ENCODE measurements at regions not wholly inside any gene's neighbourhood (a gene's known extent, or its start where the extent isn't known, plus 50 kb on each side); places are given as distances from the start of the nearest gene placed in this dataset.

DNA sequence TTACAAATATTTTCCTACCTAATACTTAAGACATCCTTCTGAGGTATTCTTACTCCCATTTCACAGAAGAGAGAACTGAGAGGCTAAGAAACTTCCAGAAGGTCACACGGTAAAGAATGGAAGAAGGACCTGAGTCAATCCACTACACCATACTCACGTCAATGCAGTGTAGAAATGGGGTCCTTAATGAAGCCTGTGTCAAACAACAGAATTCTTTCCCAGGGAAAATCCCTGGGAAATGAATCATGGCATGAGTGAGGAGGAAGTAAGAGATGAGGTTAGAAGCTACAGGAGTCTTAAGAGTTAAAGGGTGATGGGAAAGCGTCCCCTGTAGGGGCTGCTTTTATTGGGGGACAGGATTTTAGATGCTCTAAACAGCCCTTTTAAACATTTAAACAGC is 147.9 kb downstream of the C11orf91 start:
- DNase-seq (ENCODE audit: low read depth) = no peak
- H3K4me3 ChIP-seq (ENCODE audit: low read length) = no peak overlapping the region
- TF ChIP-seq, protein P1, sequence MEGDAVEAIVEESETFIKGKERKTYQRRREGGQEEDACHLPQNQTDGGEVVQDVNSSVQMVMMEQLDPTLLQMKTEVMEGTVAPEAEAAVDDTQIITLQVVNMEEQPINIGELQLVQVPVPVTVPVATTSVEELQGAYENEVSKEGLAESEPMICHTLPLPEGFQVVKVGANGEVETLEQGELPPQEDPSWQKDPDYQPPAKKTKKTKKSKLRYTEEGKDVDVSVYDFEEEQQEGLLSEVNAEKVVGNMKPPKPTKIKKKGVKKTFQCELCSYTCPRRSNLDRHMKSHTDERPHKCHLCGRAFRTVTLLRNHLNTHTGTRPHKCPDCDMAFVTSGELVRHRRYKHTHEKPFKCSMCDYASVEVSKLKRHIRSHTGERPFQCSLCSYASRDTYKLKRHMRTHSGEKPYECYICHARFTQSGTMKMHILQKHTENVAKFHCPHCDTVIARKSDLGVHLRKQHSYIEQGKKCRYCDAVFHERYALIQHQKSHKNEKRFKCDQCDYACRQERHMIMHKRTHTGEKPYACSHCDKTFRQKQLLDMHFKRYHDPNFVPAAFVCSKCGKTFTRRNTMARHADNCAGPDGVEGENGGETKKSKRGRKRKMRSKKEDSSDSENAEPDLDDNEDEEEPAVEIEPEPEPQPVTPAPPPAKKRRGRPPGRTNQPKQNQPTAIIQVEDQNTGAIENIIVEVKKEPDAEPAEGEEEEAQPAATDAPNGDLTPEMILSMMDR (conservative IDR thresholded peaks at IDR 0.05; ENCODE audit: low read depth, low read length) = no peak

DNA sequence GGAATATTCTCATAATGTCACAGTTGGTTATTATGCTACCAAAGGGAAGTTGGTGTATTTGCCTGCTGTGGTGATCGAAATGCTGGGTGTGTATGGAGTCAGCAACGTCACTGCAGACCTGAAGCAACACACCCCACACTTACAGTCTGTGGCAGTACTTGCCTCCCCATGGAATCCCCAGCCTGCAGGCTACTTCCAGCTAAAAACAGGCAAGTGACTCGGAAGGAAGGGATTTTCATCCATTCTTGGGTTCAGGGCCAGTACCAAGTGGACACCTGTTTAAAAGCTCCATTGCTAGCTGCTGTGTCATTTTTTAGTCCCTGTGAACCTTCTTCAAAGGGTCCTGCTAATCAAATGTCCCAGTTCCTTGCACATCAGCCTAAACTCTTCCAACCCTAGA is 149.6 kb downstream of the C11orf91 start:
- no peak for DNase-seq (ENCODE audit: low read depth)
- TF ChIP-seq, protein P1 (conservative IDR thresholded peaks at IDR 0.05; ENCODE audit: low read depth, low read length) = no peak

DNA sequence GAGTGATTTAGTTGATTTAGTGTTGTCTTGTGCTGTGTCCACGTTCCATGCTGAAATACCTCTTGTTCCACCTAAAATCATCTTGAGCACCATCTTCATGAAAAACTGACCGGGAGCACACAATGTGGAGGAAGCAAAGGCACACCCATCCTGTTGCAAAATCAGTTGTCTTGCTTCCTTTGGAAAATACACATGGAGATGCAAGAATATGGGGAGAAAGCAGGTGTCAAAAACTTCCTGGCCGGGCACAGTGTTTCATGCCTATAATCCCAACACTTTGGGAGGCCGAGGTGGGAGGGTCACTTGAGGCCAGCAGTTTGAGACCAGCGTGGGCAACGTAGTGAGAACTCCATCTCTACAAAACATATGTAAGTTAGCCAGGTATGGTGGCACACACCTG is 151.1 kb downstream of the C11orf91 start:
- H3K4me3 ChIP-seq (ENCODE audit: low read length) = no peak overlapping the region
- DNase-seq (ENCODE audit: low read depth) = no peak
- TF ChIP-seq, protein P1 (conservative IDR thresholded peaks at IDR 0.05; ENCODE audit: low read depth, low read length) = no peak

More for the DNA sequence above, 149.6 kb downstream of the C11orf91 start:
- H3K4me3 ChIP-seq (ENCODE audit: low read length) = no peak overlapping the region

DNA sequence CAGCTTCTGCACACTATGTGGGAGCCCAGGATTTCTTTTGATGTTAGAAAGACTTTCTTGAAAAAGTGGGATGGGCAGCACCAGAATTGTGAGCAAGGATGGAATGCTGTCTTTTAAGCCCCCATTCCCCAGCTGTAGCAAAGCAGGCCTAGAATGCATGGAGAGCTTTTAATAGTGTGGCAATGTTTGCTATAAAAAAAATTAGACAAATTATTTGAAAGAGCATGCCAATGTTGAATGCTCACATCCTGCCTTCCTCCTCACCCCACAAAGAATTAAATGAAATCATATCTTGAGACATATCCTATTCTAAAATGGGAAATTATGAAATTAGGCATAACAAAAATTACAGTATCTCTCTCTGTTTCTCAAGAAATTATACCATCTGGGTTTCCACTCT is 154.7 kb downstream of the C11orf91 start:
- TF ChIP-seq, protein P1 (conservative IDR thresholded peaks at IDR 0.05; ENCODE audit: low read depth, low read length) = no peak
- no peak for DNase-seq (ENCODE audit: low read depth)
- no peak overlapping the region for H3K4me3 ChIP-seq (ENCODE audit: low read length)

DNA sequence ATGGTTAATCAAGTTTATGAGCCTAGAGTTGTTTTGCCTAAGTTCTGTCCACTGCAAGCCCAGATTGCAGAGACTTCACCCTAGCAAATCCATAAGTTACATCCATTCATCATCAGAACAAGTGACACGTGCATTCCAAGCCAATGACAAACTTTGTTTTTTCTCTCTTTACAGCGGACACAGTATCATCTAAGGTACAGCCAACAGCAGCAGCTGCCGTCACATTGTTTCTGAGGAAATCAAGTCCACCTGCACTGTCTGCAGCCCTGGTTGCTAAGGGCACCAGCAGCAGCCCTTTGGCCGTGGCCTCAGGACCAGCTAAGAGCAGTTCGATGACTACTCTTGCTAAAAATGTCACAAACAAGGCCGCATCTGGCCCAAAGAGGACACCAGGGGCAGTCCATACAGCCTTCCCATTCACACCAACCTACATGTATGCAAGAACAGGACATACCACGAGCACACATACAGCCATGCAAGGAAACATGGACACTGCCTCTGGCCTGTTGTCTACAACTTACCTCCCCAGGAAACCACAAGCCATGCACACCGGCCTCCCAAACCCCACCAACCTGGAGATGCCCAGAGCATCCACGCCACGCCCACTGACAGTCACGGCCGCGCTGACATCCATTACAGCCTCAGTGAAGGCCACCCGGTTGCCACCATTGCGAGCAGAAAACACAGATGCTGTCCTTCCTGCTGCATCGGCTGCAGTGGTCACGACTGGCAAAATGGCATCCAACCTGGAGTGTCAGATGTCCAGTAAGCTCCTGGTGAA is 155.8 kb downstream of the C11orf91 start:
- TF ChIP-seq, protein P1 (conservative IDR thresholded peaks at IDR 0.05; ENCODE audit: low read depth, low read length) = no peak

DNA sequence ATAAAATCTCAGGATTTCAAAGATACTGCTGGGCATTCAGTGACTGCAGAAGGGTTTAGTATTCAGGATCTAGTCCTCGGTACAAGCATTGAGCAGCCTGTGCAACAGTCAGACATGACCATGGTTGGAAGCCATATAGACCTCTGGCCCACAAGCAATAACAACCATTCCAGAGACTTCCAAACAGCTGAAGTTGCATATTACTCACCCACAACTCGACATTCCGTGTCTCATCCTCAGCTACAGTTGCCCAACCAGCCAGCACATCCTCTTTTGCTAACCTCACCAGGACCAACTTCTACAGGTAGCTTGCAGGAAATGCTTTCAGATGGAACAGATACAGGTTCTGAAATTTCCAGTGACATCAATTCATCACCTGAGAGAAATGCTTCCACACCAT is 156.8 kb downstream of the C11orf91 start:
- TF ChIP-seq, protein P1 (conservative IDR thresholded peaks at IDR 0.05; ENCODE audit: low read depth, low read length) = no peak
- no peak overlapping the region for H3K4me3 ChIP-seq (ENCODE audit: low read length)

More for the DNA sequence above, 155.8 kb downstream of the C11orf91 start:
- no peak overlapping the region for H3K4me3 ChIP-seq (ENCODE audit: low read length)
- DNase-seq (ENCODE audit: low read depth) = no peak

DNA sequence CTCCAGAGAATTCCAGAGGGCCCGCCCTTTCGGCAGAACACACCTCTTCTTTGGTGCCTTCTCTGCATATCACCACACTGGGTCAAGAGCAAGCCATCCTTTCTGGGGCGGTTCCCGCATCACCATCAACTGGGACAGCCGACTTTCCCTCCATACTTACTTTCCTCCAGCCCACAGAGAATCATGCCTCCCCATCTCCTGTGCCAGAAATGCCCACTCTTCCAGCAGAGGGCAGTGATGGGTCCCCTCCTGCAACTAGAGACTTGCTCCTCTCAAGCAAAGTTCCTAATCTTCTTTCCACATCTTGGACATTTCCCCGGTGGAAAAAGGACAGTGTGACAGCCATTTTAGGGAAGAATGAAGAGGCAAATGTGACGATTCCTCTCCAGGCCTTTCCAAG is 157.7 kb downstream of the C11orf91 start:
- no peak for DNase-seq (ENCODE audit: low read depth)
- no peak overlapping the region for H3K4me3 ChIP-seq (ENCODE audit: low read length)
- TF ChIP-seq, protein P1 (conservative IDR thresholded peaks at IDR 0.05; ENCODE audit: low read depth, low read length) = peak; percentile 90

More for the DNA sequence above, 156.8 kb downstream of the C11orf91 start:
- DNase-seq (ENCODE audit: low read depth) = no peak

Measured in retinal pigment epithelial cell (primary cell).